ENCODE measurements at regions not wholly inside any gene's neighbourhood (a gene's known extent, or its start where the extent isn't known, plus 50 kb on each side); places are given as distances from the start of the nearest gene placed in this dataset.

DNA sequence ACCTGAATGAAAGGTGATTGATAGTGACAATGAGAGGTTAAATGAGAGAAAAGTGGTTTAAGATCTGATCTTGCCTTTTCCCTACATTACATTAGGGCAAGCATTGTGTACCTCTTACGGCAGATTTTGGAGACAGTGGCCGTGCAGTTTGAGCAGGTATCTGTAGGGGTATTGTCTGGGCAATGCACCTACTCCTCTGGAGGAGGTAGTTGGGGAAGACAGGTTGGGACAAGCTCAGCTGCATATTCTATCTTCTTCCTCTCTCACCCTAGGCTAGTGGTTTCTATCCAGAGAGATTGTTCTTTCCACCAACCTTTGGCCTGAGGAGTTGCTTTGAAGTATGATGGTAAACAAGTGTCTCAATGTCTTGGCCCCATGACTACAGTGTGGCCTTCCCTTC, 323.2 kb downstream of the CYP26B1 start:
- no peak overlapping the region for H3K9ac ChIP-seq (ENCODE audit: low read length)
- H3K9me2 ChIP-seq (replicated peaks; ENCODE audit: insufficient read depth, low read length): no peaks in the 10 kb centered on the region

GRCh38 chr2:71823526-71823925, 324.1 kb downstream of the CYP26B1 start:
- Histone ChIP-seq H3K4me1 (ENCODE audit: low read length) (no peaks in the 10 kb centered on the region), H3K36me3 (replicated peaks; ENCODE audit: insufficient read depth, low read length) (no peaks in the 10 kb centered on the region), H3K4me3 (ENCODE audit: low read length) (no peak overlapping the region), H3K79me2 (ENCODE audit: low read length) (no peaks in the 10 kb centered on the region), H3K9me2 (replicated peaks; ENCODE audit: insufficient read depth, low read length) (no peaks in the 10 kb centered on the region), H3K9ac (ENCODE audit: low read length) (no peak overlapping the region), H3K4me2 (ENCODE audit: low read depth, low read length) (no peak overlapping the region), H3K27ac (ENCODE audit: low read length) (no peak overlapping the region), H3F3A (ENCODE audit: insufficient read depth, low read length) (no peaks in the 10 kb centered on the region), H4K20me1 (ENCODE audit: insufficient read depth, low read length) (no peaks in the 10 kb centered on the region), H3K27me3 (replicated peaks; ENCODE audit: insufficient read depth, low read length) (no peaks in the 10 kb centered on the region), H2AFZ (ENCODE audit: low read length) (no peak overlapping the region), H3K9me3 (replicated peaks; ENCODE audit: insufficient read depth, low read length) (no peaks in the 10 kb centered on the region)
- no peak for DNase-seq
- TF ChIP-seq EZH2 (optimal IDR thresholded peaks at IDR 0.05; ENCODE audit: low read depth, low read length) (no peak), CTCF (IDR thresholded peaks at IDR 0.05; ENCODE audit: low read length) (no peak), EZH2phosphoT487 (IDR thresholded peaks at IDR 0.05; ENCODE audit: low read length) (no peak)

More for the DNA sequence above, 323.2 kb downstream of the CYP26B1 start:
- TF ChIP-seq EZH2 (optimal IDR thresholded peaks at IDR 0.05; ENCODE audit: low read depth, low read length) (no peak), CTCF (IDR thresholded peaks at IDR 0.05; ENCODE audit: low read length) (no peak), EZH2phosphoT487 (IDR thresholded peaks at IDR 0.05; ENCODE audit: low read length) (no peak)
- H3K27me3 ChIP-seq (replicated peaks; ENCODE audit: insufficient read depth, low read length): no peaks in the 10 kb centered on the region
- H3K79me2 ChIP-seq (ENCODE audit: low read length): no peaks in the 10 kb centered on the region
- no peak for DNase-seq
- H3K4me3 ChIP-seq (ENCODE audit: low read length): no peak overlapping the region
- no peaks in the 10 kb centered on the region for H3K36me3 ChIP-seq (replicated peaks; ENCODE audit: insufficient read depth, low read length)
- no peaks in the 10 kb centered on the region for H3F3A ChIP-seq (ENCODE audit: insufficient read depth, low read length)
- H3K4me1 ChIP-seq (ENCODE audit: low read length): no peaks in the 10 kb centered on the region
- H3K9me3 ChIP-seq (replicated peaks; ENCODE audit: insufficient read depth, low read length): no peaks in the 10 kb centered on the region
- no peak overlapping the region for H3K4me2 ChIP-seq (ENCODE audit: low read depth, low read length)
- no peak overlapping the region for H2AFZ ChIP-seq (ENCODE audit: low read length)
- H4K20me1 ChIP-seq (ENCODE audit: insufficient read depth, low read length): no peaks in the 10 kb centered on the region
- H3K27ac ChIP-seq (ENCODE audit: low read length): no peak overlapping the region

GRCh38 chr2:71822463-71822862, 325.2 kb downstream of the CYP26B1 start:
- H3K9ac ChIP-seq (ENCODE audit: low read length): no peak overlapping the region
- H4K20me1 ChIP-seq (ENCODE audit: insufficient read depth, low read length): no peaks in the 10 kb centered on the region
- no peak overlapping the region for H2AFZ ChIP-seq (ENCODE audit: low read length)
- no peak for DNase-seq
- no peak overlapping the region for H3K4me3 ChIP-seq (ENCODE audit: low read length)
- no peaks in the 10 kb centered on the region for H3K4me1 ChIP-seq (ENCODE audit: low read length)
- H3K36me3 ChIP-seq (replicated peaks; ENCODE audit: insufficient read depth, low read length): no peaks in the 10 kb centered on the region
- H3F3A ChIP-seq (ENCODE audit: insufficient read depth, low read length): no peaks in the 10 kb centered on the region
- H3K27me3 ChIP-seq (replicated peaks; ENCODE audit: insufficient read depth, low read length): no peaks in the 10 kb centered on the region
- H3K9me3 ChIP-seq (replicated peaks; ENCODE audit: insufficient read depth, low read length): no peaks in the 10 kb centered on the region
- H3K79me2 ChIP-seq (ENCODE audit: low read length): no peaks in the 10 kb centered on the region
- H3K9me2 ChIP-seq (replicated peaks; ENCODE audit: insufficient read depth, low read length): no peaks in the 10 kb centered on the region
- no peak overlapping the region for H3K27ac ChIP-seq (ENCODE audit: low read length)
- TF ChIP-seq CTCF (IDR thresholded peaks at IDR 0.05; ENCODE audit: low read length): no peak
- TF ChIP-seq EZH2phosphoT487 (IDR thresholded peaks at IDR 0.05; ENCODE audit: low read length): no peak
- no peak for TF ChIP-seq EZH2 (optimal IDR thresholded peaks at IDR 0.05; ENCODE audit: low read depth, low read length)
- H3K4me2 ChIP-seq (ENCODE audit: low read depth, low read length): no peak overlapping the region

All from MM.1S (cell line).